Stimulated activated naive CD8-positive, alpha-beta T cell treated with anti-CD3 and anti-CD28 coated beads, Interleukin-15, amount 100 ng/mL, for 72 hours (primary cell): ENCODE measurements at regions not wholly inside any gene's neighbourhood (a gene's known extent, or its start where the extent isn't known, plus 50 kb on each side); places are given as distances from the start of the nearest gene placed in this dataset.
"Not testable (repeated sequence)": the region's sequence is repeated elsewhere in the genome, so short reads cannot be mapped to it uniquely, and the experiment has no call there.

Source experiments
- ATAC-seq: fragments of 150-1000 bp; cut with Tn5 transposase; 2 replicates; pipeline ENCODE4 v1.10.0; 2021; ENCODE audit warnings: mild to moderate bottlenecking, moderate library complexity
- DNase-seq, 2 donors: peaks; one replicate each; pipeline ENCODE4 v3.0.0; 2021 to 2022
- H3K27ac Mint-ChIP-seq, 2 donors: one replicate each; pipeline ENCODE4 v1.8.0; 2022; ENCODE audit warnings: mild to moderate bottlenecking in 2 of 2, mixed read lengths in 2 of 2, moderate library complexity in 2 of 2
- H3K27me3 Mint-ChIP-seq: one replicate; pipeline ENCODE4 v1.8.0; 2022; ENCODE audit warnings: mixed read lengths
- H3K4me1 Mint-ChIP-seq: one replicate; pipeline ENCODE4 v1.8.0; 2022; ENCODE audit warnings: mild to moderate bottlenecking, mixed read lengths
- H3K4me3 Mint-ChIP-seq, 2 donors: one replicate each; pipeline ENCODE4 v1.8.0; 2022; ENCODE audit warnings: mild to moderate bottlenecking in 2 of 2, mixed read lengths in 2 of 2, moderate library complexity in 1 of 2
- H3K9me3 Mint-ChIP-seq, 2 donors: one replicate each; pipeline ENCODE4 v1.8.0; 2022; ENCODE audit warnings: mixed read lengths in 2 of 2

- H3K4me3 Mint-ChIP-seq = no peak overlapping the region
- H3K27me3 Mint-ChIP-seq = no peaks in the 10 kb centered on the region
- no peak for DNase-seq
- no peak overlapping the region for H3K27ac Mint-ChIP-seq
- ATAC-seq = no peak
- H3K4me1 Mint-ChIP-seq = peaks cover under 1% of the 10 kb centered on the region
- peaks cover 0 to 4% of the 10 kb centered on the region in 2 donors for H3K9me3 Mint-ChIP-seq
Measured at GRCh38 chr2:167857416-167857815, 390.0 kb downstream of the STK39 start.

- Mint-ChIP-seq H3K4me3 (no peak overlapping the region), H3K27ac (no peak overlapping the region), H3K9me3 (peaks cover 0 to 4% of the 10 kb centered on the region in 2 donors), H3K4me1 (no peaks in the 10 kb centered on the region), H3K27me3 (no peaks in the 10 kb centered on the region)
- DNase-seq (no peak), ATAC-seq (no peak)
Measured at GRCh38 chr2:167856190-167856589, 391.2 kb downstream of the STK39 start.

GRCh38 chr2:167855211-167855610 lies 392.2 kb downstream of the STK39 start:
- H3K27ac Mint-ChIP-seq = no peak overlapping the region

GRCh38 chr2:167853717-167854116 lies 393.7 kb downstream of the STK39 start:
- peaks cover 0 to 6% of the 10 kb centered on the region in 2 donors for H3K9me3 Mint-ChIP-seq
- peaks cover 6% of the 10 kb centered on the region for H3K27me3 Mint-ChIP-seq
- H3K27ac Mint-ChIP-seq = no peak overlapping the region
- DNase-seq (no peak), ATAC-seq (no peak)
- no peaks in the 10 kb centered on the region for H3K4me1 Mint-ChIP-seq
- no peak overlapping the region for H3K4me3 Mint-ChIP-seq

More at GRCh38 chr2:167855211-167855610, 392.2 kb downstream of the STK39 start:
- Mint-ChIP-seq H3K9me3 (peaks cover 0 to 2% of the 10 kb centered on the region in 2 donors), H3K4me1 (no peaks in the 10 kb centered on the region), H3K4me3 (no peak overlapping the region), H3K27me3 (no peaks in the 10 kb centered on the region)
- no peak for DNase-seq
- ATAC-seq = no peak

GRCh38 chr2:167851876-167852275 lies 395.5 kb downstream of the STK39 start:
- H3K27me3 Mint-ChIP-seq = peaks cover 13% of the 10 kb centered on the region
- H3K27ac Mint-ChIP-seq = no peak overlapping the region
- H3K4me3 Mint-ChIP-seq = no peak overlapping the region
- DNase-seq (no peak), ATAC-seq (no peak)
- peaks cover 0 to 11% of the 10 kb centered on the region in 2 donors for H3K9me3 Mint-ChIP-seq
- H3K4me1 Mint-ChIP-seq = peaks cover 7% of the 10 kb centered on the region

GRCh38 chr2:167851323-167851860 lies 396.0 kb downstream of the STK39 start:
- peaks cover 18% of the 10 kb centered on the region for H3K27me3 Mint-ChIP-seq
- H3K27ac Mint-ChIP-seq = no peak overlapping the region
- DNase-seq = no peak
- no peak overlapping the region for H3K4me3 Mint-ChIP-seq
- peaks cover 7% of the 10 kb centered on the region for H3K4me1 Mint-ChIP-seq
- no peak for ATAC-seq
- H3K9me3 Mint-ChIP-seq = peaks cover 0 to 11% of the 10 kb centered on the region in 2 donors

GRCh38 chr2:167844714-167845530 lies 402.5 kb downstream of the STK39 start:
- peak overlapping the region in 1 of 2 donors; percentile 50 for H3K27ac Mint-ChIP-seq
- peaks cover 7% of the 10 kb centered on the region for H3K4me1 Mint-ChIP-seq
- ATAC-seq = no peak
- DNase-seq = no peak
- no peak overlapping the region for H3K4me3 Mint-ChIP-seq
- peaks cover 46% of the 10 kb centered on the region for H3K27me3 Mint-ChIP-seq
- H3K9me3 Mint-ChIP-seq = peaks cover 0 to 17% of the 10 kb centered on the region in 2 donors

- no peak for DNase-seq
- no peak for ATAC-seq
- peaks cover 0 to 11% of the 10 kb centered on the region in 2 donors for H3K9me3 Mint-ChIP-seq
- H3K4me1 Mint-ChIP-seq = peaks cover 7% of the 10 kb centered on the region
- no peak overlapping the region for H3K4me3 Mint-ChIP-seq
- peaks cover 40% of the 10 kb centered on the region for H3K27me3 Mint-ChIP-seq
- H3K27ac Mint-ChIP-seq = no peak overlapping the region
Measured at GRCh38 chr2:167843657-167844056, 403.7 kb downstream of the STK39 start.

- Mint-ChIP-seq H3K27ac (no peak overlapping the region), H3K27me3 (peaks cover 35% of the 10 kb centered on the region), H3K9me3 (peaks cover 0 to 6% of the 10 kb centered on the region in 2 donors), H3K4me3 (no peak overlapping the region), H3K4me1 (peaks cover 7% of the 10 kb centered on the region)
- ATAC-seq = no peak
- DNase-seq = no peak
Measured at GRCh38 chr2:167843217-167843616, 404.2 kb downstream of the STK39 start.

GRCh38 chr2:167842047-167842446 lies 405.3 kb downstream of the STK39 start:
- Mint-ChIP-seq H3K27ac (no peak overlapping the region), H3K4me3 (no peak overlapping the region), H3K4me1 (no peaks in the 10 kb centered on the region), H3K9me3 (peaks cover 0 to 6% of the 10 kb centered on the region in 2 donors), H3K27me3 (peaks cover 34% of the 10 kb centered on the region)
- ATAC-seq = no peak
- no peak for DNase-seq

- H3K9me3 Mint-ChIP-seq, H3K27ac Mint-ChIP-seq, DNase-seq, ATAC-seq, H3K4me1 Mint-ChIP-seq, H3K4me3 Mint-ChIP-seq: not testable (repeated sequence)
- peaks cover 16% of the 10 kb centered on the region for H3K27me3 Mint-ChIP-seq
Measured at GRCh38 chr2:167835290-167835689, 412.1 kb downstream of the STK39 start.

GRCh38 chr2:167834707-167835106 lies 412.7 kb downstream of the STK39 start:
- no peaks in the 10 kb centered on the region for H3K9me3 Mint-ChIP-seq
- ATAC-seq (no peak), DNase-seq (no peak)
- H3K4me1 Mint-ChIP-seq = no peaks in the 10 kb centered on the region
- H3K27ac Mint-ChIP-seq = no peak overlapping the region
- H3K4me3 Mint-ChIP-seq = no peak overlapping the region
- H3K27me3 Mint-ChIP-seq = peaks cover 20% of the 10 kb centered on the region

GRCh38 chr2:167833294-167833693 lies 414.1 kb downstream of the STK39 start:
- ATAC-seq = no peak
- Mint-ChIP-seq H3K4me1 (no peaks in the 10 kb centered on the region), H3K27ac (no peak overlapping the region), H3K9me3 (no peaks in the 10 kb centered on the region), H3K27me3 (peaks cover 25% of the 10 kb centered on the region), H3K4me3 (no peak overlapping the region)
- DNase-seq = no peak

GRCh38 chr2:167832868-167833287 lies 414.5 kb downstream of the STK39 start:
- Mint-ChIP-seq H3K4me3 (no peak overlapping the region), H3K9me3 (no peaks in the 10 kb centered on the region), H3K27me3 (peaks cover 25% of the 10 kb centered on the region), H3K4me1 (no peaks in the 10 kb centered on the region), H3K27ac (no peak overlapping the region)
- ATAC-seq (no peak), DNase-seq (no peak)

- no peaks in the 10 kb centered on the region for H3K9me3 Mint-ChIP-seq
- H3K4me3 Mint-ChIP-seq = no peak overlapping the region
- no peaks in the 10 kb centered on the region for H3K4me1 Mint-ChIP-seq
- no peak for DNase-seq
- peaks cover 20% of the 10 kb centered on the region for H3K27me3 Mint-ChIP-seq
- H3K27ac Mint-ChIP-seq = no peak overlapping the region
- no peak for ATAC-seq
Measured at GRCh38 chr2:167827352-167828097, 419.9 kb downstream of the STK39 start.

- Mint-ChIP-seq H3K4me1 (no peaks in the 10 kb centered on the region), H3K27ac (no peak overlapping the region), H3K9me3 (no peaks in the 10 kb centered on the region), H3K4me3 (no peak overlapping the region), H3K27me3 (peaks cover 18% of the 10 kb centered on the region)
- ATAC-seq = no peak
- no peak for DNase-seq
Measured at GRCh38 chr2:167826906-167827305, 420.5 kb downstream of the STK39 start.
